ENCODE measurements at regions not wholly inside any gene's neighbourhood (a gene's known extent, or its start where the extent isn't known, plus 50 kb on each side); places are given as distances from the start of the nearest gene placed in this dataset.

- no peak overlapping the region for H3K4me3 ChIP-seq (ENCODE audit: low read length in 2 of 2)
- ATAC-seq (ENCODE audit: low FRiP score) (no peak), DNase-seq (no peak)
- H3K4me1 ChIP-seq (ENCODE audit: control insufficient read depth in 1 of 2, insufficient read depth in 2 of 2, low read length in 2 of 2): no peaks in the 10 kb centered on the region
- no peaks in the 10 kb centered on the region for H3K27me3 ChIP-seq (ENCODE audit: control insufficient read depth in 1 of 2, insufficient read depth in 2 of 2, low read length in 1 of 2)
- WGBS, 2 donors: 91 to 92% methylated on average over 3 of the region's 3 CpGs
- intact Hi-C loops (cut with DNase I): no loop called here
- peaks cover 1% of the 10 kb centered on the region for H3K9me3 ChIP-seq (ENCODE audit: control insufficient read depth, low read length)
- no peak overlapping the region for H3K27ac ChIP-seq (ENCODE audit: low read depth in 1 of 2, low read length in 2 of 2)
- no peaks in the 10 kb centered on the region for H3K36me3 ChIP-seq (ENCODE audit: control insufficient read depth in 1 of 2, insufficient read depth in 2 of 2, low read length in 1 of 2)
These were observed 300.1 kb downstream of the ADGB start for GRCh38 chr6:146898888-146899227.

DNA sequence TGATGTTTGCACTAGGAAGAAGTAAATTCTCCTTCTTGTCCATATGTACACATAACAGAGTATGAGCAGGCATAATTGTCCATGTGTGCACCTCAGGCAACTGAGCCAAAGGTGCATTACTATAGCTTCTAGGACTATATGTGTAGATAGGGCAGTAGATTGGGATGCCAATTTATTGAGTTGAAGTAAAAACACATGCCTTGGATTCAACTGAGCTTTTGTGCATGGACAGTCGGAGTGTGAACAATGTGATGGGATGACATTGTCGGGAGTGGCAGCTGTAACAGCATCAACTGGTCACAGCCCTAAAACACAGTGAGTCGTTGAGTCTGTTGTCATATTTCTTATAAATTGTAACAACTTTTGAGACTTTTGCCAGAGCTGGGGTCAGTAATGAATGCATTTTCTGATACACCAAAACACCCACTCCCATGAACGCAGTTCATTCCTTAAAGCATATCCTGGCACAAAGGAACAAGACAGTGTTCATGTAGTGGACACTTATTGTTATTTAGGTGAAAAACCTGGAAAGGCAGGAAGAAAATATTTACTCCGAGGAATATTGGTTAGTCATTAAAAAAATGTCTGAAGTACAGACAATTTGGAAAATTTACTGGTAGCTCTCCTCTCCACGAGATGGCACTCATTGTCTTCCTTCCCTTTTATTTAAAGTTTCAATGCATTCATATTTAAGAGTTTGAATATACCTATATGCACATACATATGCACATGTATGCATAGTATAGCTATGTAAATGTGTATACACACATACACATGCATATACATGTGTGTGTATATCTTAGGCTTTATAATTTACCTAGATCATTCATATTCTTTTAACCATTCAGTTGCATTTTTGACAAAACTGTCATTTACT is 302.0 kb upstream of the STXBP5 start:
- 91 to 92% methylated on average over 6 of the region's 6 CpGs for WGBS, 2 donors
- Histone ChIP-seq H3K9me3 (ENCODE audit: control insufficient read depth, low read length) (no peaks in the 10 kb centered on the region), H3K36me3 (ENCODE audit: control insufficient read depth in 1 of 2, insufficient read depth in 2 of 2, low read length in 1 of 2) (no peaks in the 10 kb centered on the region), H3K27ac (ENCODE audit: low read depth in 1 of 2, low read length in 2 of 2) (no peak overlapping the region), H3K4me1 (ENCODE audit: control insufficient read depth in 1 of 2, insufficient read depth in 2 of 2, low read length in 2 of 2) (peaks cover 1 to 2% of the 10 kb centered on the region in 2 donors), H3K4me3 (ENCODE audit: low read length in 2 of 2) (no peak overlapping the region), H3K27me3 (ENCODE audit: control insufficient read depth in 1 of 2, insufficient read depth in 2 of 2, low read length in 1 of 2) (no peaks in the 10 kb centered on the region)
- intact Hi-C loops (cut with DNase I): no loop called here
- no peak for DNase-seq
- no peak for ATAC-seq (ENCODE audit: low FRiP score)

DNA sequence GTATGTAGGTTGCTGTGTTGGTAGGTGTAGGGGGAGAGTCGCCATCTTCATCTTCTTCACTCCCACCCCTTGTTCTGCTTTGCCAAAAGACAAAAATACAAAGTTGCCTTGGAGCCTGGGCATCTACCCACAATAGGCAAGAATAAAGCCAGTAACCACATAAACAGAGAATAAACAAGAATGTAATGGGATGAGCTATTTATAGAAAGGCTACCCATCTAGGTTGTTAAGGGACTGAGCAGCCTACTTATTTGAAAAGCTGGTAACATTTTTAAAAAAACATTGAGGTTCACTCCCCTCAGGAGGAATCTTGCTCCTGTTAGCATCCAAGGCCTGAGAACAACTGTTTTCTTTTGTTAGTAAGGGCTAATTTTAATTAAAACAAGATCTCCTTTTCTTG is 301.4 kb upstream of the STXBP5 start:
- DNase-seq (no peak), ATAC-seq (ENCODE audit: low FRiP score) (no peak)
- Histone ChIP-seq H3K4me3 (ENCODE audit: low read length in 2 of 2) (no peak overlapping the region), H3K36me3 (ENCODE audit: control insufficient read depth in 1 of 2, insufficient read depth in 2 of 2, low read length in 1 of 2) (no peaks in the 10 kb centered on the region), H3K27me3 (ENCODE audit: control insufficient read depth in 1 of 2, insufficient read depth in 2 of 2, low read length in 1 of 2) (no peaks in the 10 kb centered on the region), H3K9me3 (ENCODE audit: control insufficient read depth, low read length) (no peaks in the 10 kb centered on the region), H3K4me1 (ENCODE audit: control insufficient read depth in 1 of 2, insufficient read depth in 2 of 2, low read length in 2 of 2) (peaks cover 1 to 2% of the 10 kb centered on the region in 2 donors), H3K27ac (ENCODE audit: low read depth in 1 of 2, low read length in 2 of 2) (no peak overlapping the region)
- WGBS, 2 donors: 85 to 95% methylated on average over 1 of the region's 1 CpG
- intact Hi-C loops (cut with DNase I): no loop called here

DNA sequence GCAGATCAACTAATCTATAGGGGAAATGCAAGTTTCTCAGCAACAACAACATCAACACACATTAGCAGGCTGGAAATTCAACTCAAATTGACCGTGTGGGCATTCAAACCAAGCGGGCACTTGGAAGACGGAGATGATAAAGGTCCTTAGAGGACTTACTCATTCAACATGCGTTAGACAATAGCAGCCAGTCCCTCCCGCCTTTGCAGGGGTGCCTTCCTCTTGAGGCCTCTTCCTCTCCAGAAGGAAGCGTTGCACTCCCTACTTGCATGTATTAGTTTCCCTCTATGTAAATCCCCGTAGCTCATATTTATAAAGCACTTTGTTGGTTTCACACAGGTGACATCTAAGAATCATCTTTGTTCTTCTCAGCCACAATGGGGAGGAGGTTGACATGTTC is 300.8 kb upstream of the STXBP5 start:
- no peak for DNase-seq
- no peaks in the 10 kb centered on the region for H3K27me3 ChIP-seq (ENCODE audit: control insufficient read depth in 1 of 2, insufficient read depth in 2 of 2, low read length in 1 of 2)
- H3K4me3 ChIP-seq (ENCODE audit: low read length in 2 of 2): no peak overlapping the region
- H3K36me3 ChIP-seq (ENCODE audit: control insufficient read depth in 1 of 2, insufficient read depth in 2 of 2, low read length in 1 of 2): no peaks in the 10 kb centered on the region
- 93 to 94% methylated on average over 7 of the region's 7 CpGs for WGBS, 2 donors
- no peaks in the 10 kb centered on the region for H3K9me3 ChIP-seq (ENCODE audit: control insufficient read depth, low read length)
- ATAC-seq (ENCODE audit: low FRiP score): no peak
- no peak overlapping the region for H3K27ac ChIP-seq (ENCODE audit: low read depth in 1 of 2, low read length in 2 of 2)
- peaks cover 1 to 2% of the 10 kb centered on the region in 2 donors for H3K4me1 ChIP-seq (ENCODE audit: control insufficient read depth in 1 of 2, insufficient read depth in 2 of 2, low read length in 2 of 2)
- intact Hi-C loops (cut with DNase I): no loop called here

- DNase-seq: no peak
- Histone ChIP-seq H3K36me3 (ENCODE audit: control insufficient read depth in 1 of 2, insufficient read depth in 2 of 2, low read length in 1 of 2) (no peaks in the 10 kb centered on the region), H3K4me3 (ENCODE audit: low read length in 2 of 2) (no peak overlapping the region), H3K4me1 (ENCODE audit: control insufficient read depth in 1 of 2, insufficient read depth in 2 of 2, low read length in 2 of 2) (peaks cover 1 to 2% of the 10 kb centered on the region in 2 donors), H3K27ac (ENCODE audit: low read depth in 1 of 2, low read length in 2 of 2) (no peak overlapping the region), H3K9me3 (ENCODE audit: control insufficient read depth, low read length) (no peaks in the 10 kb centered on the region), H3K27me3 (ENCODE audit: control insufficient read depth in 1 of 2, insufficient read depth in 2 of 2, low read length in 1 of 2) (no peaks in the 10 kb centered on the region)
- no peak for ATAC-seq (ENCODE audit: low FRiP score)
- intact Hi-C loops (cut with DNase I): no loop called here
- WGBS, 2 donors: 81 to 85% methylated on average over 6 of the region's 6 CpGs
These were observed 299.6 kb upstream of the STXBP5 start for GRCh38 chr6:146904596-146904995.

DNA sequence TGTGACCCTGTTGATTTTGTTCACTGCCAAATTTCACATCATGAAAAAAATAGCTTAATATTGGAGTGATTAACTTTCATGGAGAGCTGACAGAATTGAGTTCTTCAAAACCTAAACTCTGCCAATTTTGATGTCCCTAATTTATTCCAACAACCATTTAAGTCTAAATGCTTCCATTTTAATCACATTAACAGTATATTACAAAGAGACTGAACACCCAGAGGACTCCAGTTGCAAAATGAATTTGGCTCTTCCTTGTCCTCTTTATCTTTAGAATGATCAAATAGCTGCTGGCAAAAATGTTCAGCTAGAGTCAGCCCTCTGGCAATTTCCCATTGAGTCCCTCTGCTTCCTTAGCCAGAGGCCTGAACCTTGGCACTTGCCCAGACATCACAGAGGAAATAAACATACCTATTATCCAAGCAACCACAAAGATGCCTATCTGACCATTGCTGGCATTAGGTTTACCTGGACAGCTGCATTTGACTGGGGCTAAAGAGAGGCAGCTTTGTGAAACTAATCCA is 299.0 kb upstream of the STXBP5 start:
- Histone ChIP-seq H3K9me3 (ENCODE audit: control insufficient read depth, low read length) (no peaks in the 10 kb centered on the region), H3K4me1 (ENCODE audit: control insufficient read depth in 1 of 2, insufficient read depth in 2 of 2, low read length in 2 of 2) (peaks cover 1 to 2% of the 10 kb centered on the region in 2 donors), H3K4me3 (ENCODE audit: low read length in 2 of 2) (no peak overlapping the region), H3K27ac (ENCODE audit: low read depth in 1 of 2, low read length in 2 of 2) (no peak overlapping the region), H3K36me3 (ENCODE audit: control insufficient read depth in 1 of 2, insufficient read depth in 2 of 2, low read length in 1 of 2) (no peaks in the 10 kb centered on the region), H3K27me3 (ENCODE audit: control insufficient read depth in 1 of 2, insufficient read depth in 2 of 2, low read length in 1 of 2) (no peaks in the 10 kb centered on the region)
- intact Hi-C loops (cut with DNase I): no loop called here
- ATAC-seq (ENCODE audit: low FRiP score): peak; percentile 63
- DNase-seq: no peak

- Histone ChIP-seq H3K27ac (ENCODE audit: low read depth in 1 of 2, low read length in 2 of 2) (no peak overlapping the region), H3K9me3 (ENCODE audit: control insufficient read depth, low read length) (no peaks in the 10 kb centered on the region), H3K4me1 (ENCODE audit: control insufficient read depth in 1 of 2, insufficient read depth in 2 of 2, low read length in 2 of 2) (peaks cover 1 to 2% of the 10 kb centered on the region in 2 donors), H3K27me3 (ENCODE audit: control insufficient read depth in 1 of 2, insufficient read depth in 2 of 2, low read length in 1 of 2) (no peaks in the 10 kb centered on the region), H3K4me3 (ENCODE audit: low read length in 2 of 2) (no peak overlapping the region), H3K36me3 (ENCODE audit: control insufficient read depth in 1 of 2, insufficient read depth in 2 of 2, low read length in 1 of 2) (no peaks in the 10 kb centered on the region)
- DNase-seq: no peak
- 92 to 95% methylated on average over 4 of the region's 4 CpGs for WGBS, 2 donors
- intact Hi-C loops (cut with DNase I): no loop called here
- ATAC-seq (ENCODE audit: low FRiP score): no peak
These were observed 295.4 kb upstream of the STXBP5 start for GRCh38 chr6:146908786-146909185.

DNA sequence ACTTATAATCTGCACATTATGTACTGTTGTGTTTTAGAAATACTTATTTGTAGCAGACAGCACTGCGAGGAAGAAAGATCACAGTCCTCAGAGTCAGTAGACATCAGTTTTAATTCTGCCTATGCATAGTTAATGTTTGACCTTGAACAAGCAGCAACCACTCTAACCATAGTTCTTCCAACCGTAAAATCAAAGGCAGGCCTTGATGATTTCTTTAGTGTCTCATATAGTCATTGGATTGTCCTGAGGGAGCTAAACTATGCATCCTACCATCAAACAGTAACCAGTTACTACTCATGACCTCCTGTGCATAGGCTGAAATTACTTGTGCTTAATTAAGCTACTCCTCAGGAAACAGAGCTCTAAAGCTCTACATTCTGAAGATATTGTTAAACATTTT is 294.8 kb upstream of the STXBP5 start:
- no peak for ATAC-seq (ENCODE audit: low FRiP score)

GRCh38 chr6:146909886-146910285 is 294.3 kb upstream of the STXBP5 start:
- H3K27ac ChIP-seq (ENCODE audit: low read depth in 1 of 2, low read length in 2 of 2): peak overlapping the region in 1 of 2 donors; percentile 34
- 3 to 12% methylated on average over 2 of the region's 2 CpGs for WGBS, 2 donors
- ATAC-seq (ENCODE audit: low FRiP score) (no peak), DNase-seq (no peak)
- intact Hi-C loops (cut with DNase I): loop anchor here in 1 of 2 donors (5.0 to 10.0 kb wide), 2 partner anchors 53 to 295 kb away; partner anchors contain the start of gene STXBP5
- H3K36me3 ChIP-seq (ENCODE audit: control insufficient read depth in 1 of 2, insufficient read depth in 2 of 2, low read length in 1 of 2): no peaks in the 10 kb centered on the region
- H3K9me3 ChIP-seq (ENCODE audit: control insufficient read depth, low read length): no peaks in the 10 kb centered on the region
- H3K4me3 ChIP-seq (ENCODE audit: low read length in 2 of 2): no peak overlapping the region
- H3K4me1 ChIP-seq (ENCODE audit: control insufficient read depth in 1 of 2, insufficient read depth in 2 of 2, low read length in 2 of 2): peaks cover 1 to 2% of the 10 kb centered on the region in 2 donors
- no peaks in the 10 kb centered on the region for H3K27me3 ChIP-seq (ENCODE audit: control insufficient read depth in 1 of 2, insufficient read depth in 2 of 2, low read length in 1 of 2)

More for the DNA sequence above, 294.8 kb upstream of the STXBP5 start:
- Histone ChIP-seq H3K27me3 (ENCODE audit: control insufficient read depth in 1 of 2, insufficient read depth in 2 of 2, low read length in 1 of 2) (no peaks in the 10 kb centered on the region), H3K4me1 (ENCODE audit: control insufficient read depth in 1 of 2, insufficient read depth in 2 of 2, low read length in 2 of 2) (peaks cover 1 to 2% of the 10 kb centered on the region in 2 donors), H3K9me3 (ENCODE audit: control insufficient read depth, low read length) (no peaks in the 10 kb centered on the region), H3K27ac (ENCODE audit: low read depth in 1 of 2, low read length in 2 of 2) (no peak overlapping the region), H3K4me3 (ENCODE audit: low read length in 2 of 2) (no peak overlapping the region), H3K36me3 (ENCODE audit: control insufficient read depth in 1 of 2, insufficient read depth in 2 of 2, low read length in 1 of 2) (no peaks in the 10 kb centered on the region)
- intact Hi-C loops (cut with DNase I): no loop called here
- DNase-seq: no peak
- WGBS, 2 donors: 96 to 97% methylated on average over 2 of the region's 2 CpGs
